ENCODE measurements at regions not wholly inside any gene's neighbourhood (a gene's known extent, or its start where the extent isn't known, plus 50 kb on each side); places are given as distances from the start of the nearest gene placed in this dataset.
"Not testable (repeated sequence)": the region's sequence is repeated elsewhere in the genome, so short reads cannot be mapped to it uniquely, and the experiment has no call there.

DNA sequence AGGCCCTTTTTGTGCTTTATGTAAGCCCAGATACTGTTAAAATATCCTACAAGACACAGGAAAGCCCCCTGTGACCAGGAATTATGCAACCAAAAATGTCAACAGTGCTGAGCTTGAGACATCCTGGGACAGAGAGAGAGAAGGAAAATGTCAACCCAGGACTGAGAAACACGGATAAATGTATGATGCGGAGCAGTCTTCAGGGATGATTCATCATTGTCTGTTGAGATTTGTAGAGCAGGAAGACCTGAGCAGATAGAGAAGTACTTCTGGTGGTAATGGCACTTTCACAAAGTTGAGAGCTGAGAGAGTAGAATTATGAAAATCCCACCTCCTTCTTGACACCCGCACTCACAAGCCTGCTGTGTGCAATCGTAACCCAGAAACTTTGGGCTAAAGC is 330.1 kb upstream of the FRG1 start:
- DNase-seq (ENCODE audit: low read depth), result not testable (repeated sequence)

DNA sequence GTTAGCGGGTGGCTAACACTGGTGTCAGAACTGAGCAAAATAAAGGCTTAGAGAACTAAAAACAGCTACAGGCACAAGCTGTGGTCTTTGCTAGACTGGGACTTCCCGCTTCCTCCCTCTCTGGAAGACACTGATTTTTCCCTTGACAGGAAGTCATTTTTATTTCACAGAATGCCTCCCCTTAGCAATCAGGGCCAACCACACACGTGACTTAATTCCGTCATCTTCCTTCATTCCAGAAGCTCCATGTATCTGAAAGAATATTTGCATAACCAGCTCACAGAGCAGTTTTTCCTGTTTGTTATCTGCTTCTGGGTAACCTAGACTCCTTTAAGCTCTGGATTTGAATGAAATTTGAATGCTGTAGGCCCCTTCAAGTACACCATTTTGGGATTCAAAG is 327.5 kb upstream of the FRG1 start:
- no peak for DNase-seq (ENCODE audit: low read depth)

GRCh38 chr4:189615217-189615663 is 325.4 kb upstream of the FRG1 start:
- no peak for DNase-seq (ENCODE audit: low read depth)

GRCh38 chr4:189617741-189618140 is 322.9 kb upstream of the FRG1 start:
- DNase-seq (ENCODE audit: low read depth), result not testable (repeated sequence)

DNA sequence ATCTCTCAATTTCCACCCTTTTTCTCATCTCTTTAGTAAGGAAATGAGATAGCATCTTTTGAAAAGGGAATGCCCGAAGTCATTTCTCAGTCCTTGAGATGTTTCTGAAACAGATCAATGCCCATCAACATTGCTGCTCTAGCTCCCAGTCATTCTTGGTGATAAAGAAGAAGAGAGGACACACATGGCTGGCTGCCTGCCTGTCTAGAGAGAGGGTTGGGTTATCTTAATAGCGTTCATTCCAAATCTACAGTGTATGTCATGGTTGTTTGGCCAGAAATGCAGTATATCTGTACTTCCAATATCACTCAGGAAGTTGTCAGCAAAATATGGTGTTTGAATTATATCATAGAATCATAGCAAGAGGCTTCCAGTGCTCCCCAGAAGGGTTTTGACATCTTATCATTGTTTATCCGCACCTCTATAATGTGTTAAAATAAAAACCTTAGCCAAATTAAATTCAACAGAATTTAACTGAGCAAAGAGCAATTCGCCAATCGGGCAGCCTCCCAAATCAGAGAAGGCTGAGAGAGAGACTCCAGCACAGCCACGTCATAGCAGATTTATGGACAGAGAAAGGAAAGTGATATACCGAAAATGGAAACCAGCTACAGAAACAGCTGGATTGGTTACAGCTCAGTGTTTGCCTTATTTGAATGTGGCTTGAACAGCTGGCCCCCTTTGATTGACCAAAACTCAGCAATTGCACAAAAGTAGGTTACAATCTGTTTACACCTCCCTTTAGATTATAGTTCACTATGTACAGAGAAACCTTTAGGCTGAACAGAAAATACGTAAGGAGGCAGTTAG is 321.0 kb upstream of the FRG1 start:
- not testable (repeated sequence) for DNase-seq (ENCODE audit: low read depth)

DNA sequence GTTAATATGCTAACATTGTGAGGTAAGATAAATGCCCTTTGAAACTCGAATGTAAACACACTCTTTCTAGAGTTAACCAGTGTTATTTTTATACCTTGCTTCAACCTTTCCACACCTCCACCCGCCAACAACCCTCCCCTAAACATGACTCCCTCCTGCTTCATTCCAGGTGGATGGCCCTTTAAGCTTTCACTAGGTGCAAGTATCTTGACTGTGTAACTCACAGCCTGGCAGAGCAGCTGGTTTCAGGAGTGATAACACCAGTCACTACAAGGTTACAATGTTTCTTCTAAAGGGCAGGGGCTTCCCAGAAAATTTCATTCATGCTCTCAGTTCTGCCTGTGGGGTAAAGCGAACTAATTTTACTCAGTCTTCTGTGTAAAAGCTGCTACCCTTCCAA is 318.1 kb upstream of the FRG1 start:
- DNase-seq (ENCODE audit: low read depth), result not testable (repeated sequence)

GRCh38 chr4:189627041-189627440 is 313.6 kb upstream of the FRG1 start:
- not testable (repeated sequence) for DNase-seq (ENCODE audit: low read depth)

DNA sequence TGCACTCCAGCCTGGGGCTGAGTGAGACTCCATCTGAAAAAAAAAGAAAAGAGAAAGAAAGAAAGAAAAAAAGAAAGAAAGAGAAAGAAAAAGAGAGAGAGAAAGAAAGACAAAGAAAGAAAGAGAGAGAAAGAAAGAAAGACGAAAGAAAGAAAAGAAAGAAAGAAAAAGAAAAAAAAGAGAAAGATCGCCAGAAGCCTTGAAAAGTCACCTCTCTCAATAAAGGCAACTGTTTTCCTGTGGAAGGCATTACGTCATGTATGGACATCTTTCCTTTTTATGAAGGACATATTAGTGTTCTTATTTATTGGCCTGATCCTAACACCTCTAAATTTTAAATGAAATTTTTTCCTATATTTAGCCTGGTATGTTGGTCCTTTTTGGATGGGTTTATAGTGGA is 310.9 kb upstream of the FRG1 start:
- not testable (repeated sequence) for DNase-seq (ENCODE audit: low read depth)

GRCh38 chr4:189630913-189631567 is 309.6 kb upstream of the FRG1 start:
- DNase-seq (ENCODE audit: low read depth), result not testable (repeated sequence)

GRCh38 chr4:189631568-189631916 is 309.1 kb upstream of the FRG1 start:
- not testable (repeated sequence) for DNase-seq (ENCODE audit: low read depth)

- not testable (repeated sequence) for DNase-seq (ENCODE audit: low read depth)
Measured at GRCh38 chr4:189650436-189650835, 290.2 kb upstream of the FRG1 start.

DNA sequence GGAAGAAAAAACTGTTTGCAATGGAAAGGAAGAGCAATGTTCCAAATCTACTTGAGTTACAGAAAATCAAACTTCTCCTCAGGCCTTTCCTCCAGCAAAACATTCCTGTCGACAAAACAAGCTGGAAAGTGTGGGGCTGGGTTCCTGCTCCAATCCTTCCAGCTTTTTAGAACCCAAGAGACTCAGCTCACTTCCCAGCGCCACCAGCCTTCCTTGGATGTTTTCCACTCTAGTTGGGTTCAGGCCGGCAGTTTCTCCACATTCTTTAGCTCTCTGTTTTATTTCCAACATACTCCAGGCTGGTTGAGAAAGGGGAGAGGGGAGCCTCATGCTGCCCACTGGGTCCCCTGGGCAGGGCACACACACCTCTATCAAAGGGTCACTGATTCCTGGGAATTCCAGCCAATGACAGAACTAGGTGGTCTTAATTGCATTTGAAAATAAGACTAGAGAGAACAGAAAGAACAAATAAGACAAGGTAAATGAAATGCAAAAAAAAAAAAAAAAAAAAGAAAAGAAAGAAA is 287.5 kb upstream of the FRG1 start:
- not testable (repeated sequence) for DNase-seq (ENCODE audit: low read depth)

- not testable (repeated sequence) for DNase-seq (ENCODE audit: low read depth)
Measured at GRCh38 chr4:189653983-189654382, 286.7 kb upstream of the FRG1 start.

DNA sequence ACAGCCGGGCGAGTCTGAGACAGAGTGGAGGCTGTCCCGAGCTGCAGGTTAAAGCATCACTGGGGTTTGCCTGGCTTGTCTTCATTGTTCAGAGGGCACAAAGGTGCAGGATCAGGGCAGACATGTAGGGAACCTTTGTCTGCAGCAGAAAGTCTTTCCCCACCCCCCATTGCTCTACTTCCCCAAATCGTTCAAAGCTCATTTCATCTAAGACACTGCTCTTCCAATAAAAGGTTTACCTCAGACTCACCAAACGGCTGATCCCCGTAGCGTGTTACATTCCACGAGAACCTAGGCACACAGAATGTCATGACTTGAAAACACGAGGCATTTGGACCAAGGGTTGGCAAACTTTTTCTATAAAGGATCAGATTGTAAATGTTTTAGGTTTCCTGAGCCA is 286.3 kb upstream of the FRG1 start:
- DNase-seq (ENCODE audit: low read depth), result not testable (repeated sequence)

GRCh38 chr4:189655817-189656216 is 284.9 kb upstream of the FRG1 start:
- DNase-seq (ENCODE audit: low read depth), result not testable (repeated sequence)

DNA sequence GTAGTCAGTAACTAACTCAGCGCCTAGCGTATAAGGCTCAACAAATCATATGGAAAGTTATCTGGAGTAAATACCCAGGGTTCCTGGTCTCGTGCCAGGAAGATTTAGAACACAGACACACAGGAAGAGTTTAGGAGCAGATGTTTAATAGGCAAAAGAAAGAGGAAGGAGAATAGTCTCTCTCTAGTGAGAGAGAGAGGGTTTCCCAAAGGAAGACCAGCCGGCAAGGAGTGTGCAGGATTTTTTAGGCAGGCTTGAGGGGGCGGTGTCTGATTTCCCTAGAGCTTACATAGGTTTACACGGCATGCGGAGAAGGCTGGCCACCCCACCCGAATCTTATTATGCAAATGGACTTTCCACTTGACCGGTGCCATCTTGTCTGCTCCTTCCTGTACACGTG is 284.0 kb upstream of the FRG1 start:
- DNase-seq (ENCODE audit: low read depth), result no peak

DNA sequence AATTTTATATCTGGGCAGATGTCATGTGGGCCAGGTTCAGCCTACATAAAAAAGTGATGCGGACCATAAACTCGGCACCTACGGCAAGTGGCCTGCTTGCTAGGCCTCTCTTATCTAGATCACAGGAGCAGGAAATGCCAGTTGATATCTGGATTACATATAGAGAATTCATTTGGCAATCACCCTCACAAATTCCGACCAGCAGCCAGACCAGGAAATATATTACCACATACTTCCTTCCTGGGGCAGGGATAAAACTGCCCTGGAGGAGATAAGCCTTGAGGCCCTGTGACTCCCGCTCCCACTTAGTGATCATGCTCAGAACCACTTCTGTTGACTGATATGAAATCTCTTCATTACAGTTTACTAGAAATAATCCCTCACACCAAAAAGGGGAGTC is 282.4 kb upstream of the FRG1 start:
- not testable (repeated sequence) for DNase-seq (ENCODE audit: low read depth)

GRCh38 chr4:189658831-189659230 is 281.8 kb upstream of the FRG1 start:
- not testable (repeated sequence) for DNase-seq (ENCODE audit: low read depth)

DNA sequence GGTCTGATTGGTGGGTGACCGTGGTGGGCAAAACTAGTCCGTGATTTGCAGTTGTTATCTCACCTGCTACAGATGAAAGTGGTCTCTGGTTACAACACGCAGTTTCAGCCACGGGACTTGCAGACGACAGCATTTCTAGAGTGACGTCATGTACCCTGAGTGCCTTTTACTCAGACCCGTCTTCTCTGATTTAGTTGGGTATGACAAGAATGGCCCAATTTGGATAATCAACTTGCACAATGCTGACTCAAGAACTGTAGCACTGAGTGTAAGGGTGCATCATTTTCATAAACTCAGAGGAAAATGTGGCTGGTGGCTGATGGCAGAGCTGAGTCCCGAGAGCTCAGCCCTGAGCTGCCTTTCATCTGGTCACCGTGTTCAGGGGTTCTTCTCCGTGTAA is 281.4 kb upstream of the FRG1 start:
- no peak for DNase-seq (ENCODE audit: low read depth)

- no peak for DNase-seq (ENCODE audit: low read depth)
Measured at GRCh38 chr4:189660722-189661360, 279.8 kb upstream of the FRG1 start.

DNA sequence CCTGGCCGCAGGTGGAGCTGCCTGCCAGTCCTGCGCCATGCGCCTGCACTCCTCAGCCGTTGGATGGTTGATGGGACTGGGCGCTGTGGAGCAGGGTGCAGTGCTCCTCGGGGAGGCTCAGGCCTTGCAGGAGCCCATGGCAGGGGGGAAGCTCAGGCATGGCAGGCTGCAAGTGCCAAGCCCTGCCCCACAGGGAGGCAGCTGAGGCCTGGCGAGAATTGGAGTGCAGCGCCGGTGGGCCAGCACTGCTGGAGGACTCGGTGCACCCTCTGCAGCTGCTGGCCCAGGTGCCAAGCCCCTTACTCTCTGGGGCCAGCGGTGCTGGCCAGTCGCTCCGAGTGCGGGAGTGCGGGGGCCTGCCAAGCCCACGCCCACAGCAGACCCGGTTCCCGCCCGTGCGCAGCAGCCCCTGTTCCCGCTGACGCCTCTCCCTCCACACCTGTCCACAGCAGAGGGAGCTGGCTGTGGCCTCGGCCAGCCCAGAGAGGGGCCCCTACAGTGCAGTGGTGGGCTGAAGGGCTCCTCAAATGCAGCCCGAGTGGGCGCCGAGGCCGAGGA is 275.9 kb upstream of the FRG1 start:
- DNase-seq (ENCODE audit: low read depth), result no peak

DNA sequence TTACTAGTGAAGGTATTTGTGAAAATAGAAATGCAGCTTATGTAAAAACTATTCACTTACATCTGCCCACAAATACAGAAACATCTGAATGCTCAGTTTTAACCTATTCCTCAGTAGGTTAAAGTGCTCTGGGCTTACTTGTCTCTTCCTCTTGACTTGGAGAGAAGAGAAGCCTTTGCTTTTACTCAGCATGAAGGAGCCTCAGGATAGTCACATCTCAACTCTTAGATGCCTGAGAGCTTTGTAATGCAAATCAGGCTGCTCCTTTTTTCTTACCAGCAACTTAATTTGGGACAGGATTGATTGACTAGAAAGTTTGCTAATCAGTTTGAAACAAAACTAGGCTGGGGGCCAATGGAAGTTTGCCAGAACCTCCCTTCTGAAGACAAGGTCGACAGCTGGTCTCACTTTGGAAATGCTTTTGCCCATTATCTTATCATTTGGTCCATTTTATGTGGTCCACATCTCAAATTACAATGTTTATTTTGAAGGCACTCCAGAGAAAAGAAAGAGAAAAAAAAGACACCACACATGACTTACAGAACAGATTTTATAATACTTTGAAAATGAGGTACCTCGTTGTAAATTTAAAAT is 274.9 kb upstream of the FRG1 start:
- not testable (repeated sequence) for DNase-seq (ENCODE audit: low read depth)

Data from activated T-cell treated with anti-CD3 and anti-CD28 coated beads for 1 hour (primary cell).